IPS DF 6.9 (cell line): ENCODE measurements at regions not wholly inside any gene's neighbourhood (a gene's known extent, or its start where the extent isn't known, plus 50 kb on each side); places are given as distances from the start of the nearest gene placed in this dataset.

Source experiments
- DNase-seq: peaks from one replicate; pipeline ENCODE4 v3.0.0-alpha.2; 2013; ENCODE audit warnings: low read depth, low spot score
- H3K27ac ChIP-seq: one replicate; pipeline ENCODE4 v1.5.1; 2013; ENCODE audit warnings: low read length, control low read depth
- H3K27me3 ChIP-seq: 2 replicates; pipeline ENCODE4 v1.6.1; 2013; ENCODE audit warnings: mild to moderate bottlenecking, low read length; ENCODE audit not compliant: control insufficient read depth, insufficient read depth
- H3K36me3 ChIP-seq: 2 replicates; pipeline ENCODE4 v1.6.1; 2013; ENCODE audit warnings: low read length; ENCODE audit not compliant: control insufficient read depth, insufficient read depth
- H3K4me1 ChIP-seq: 2 replicates; pipeline ENCODE4 v1.6.1; 2013; ENCODE audit warnings: low read length; ENCODE audit not compliant: control insufficient read depth, insufficient read depth
- H3K4me3 ChIP-seq: 2 replicates; pipeline ENCODE4 v1.5.1; 2013; ENCODE audit warnings: mild to moderate bottlenecking, low read length
- H3K9me3 ChIP-seq: 2 replicates; pipeline ENCODE4 v1.6.1; 2013; ENCODE audit warnings: low read length, inconsistent platforms; ENCODE audit not compliant: control insufficient read depth, insufficient read depth
- WGBS: extraction: QIAGEN DNeasy Blood & Tissue Kit; methylation state at CpG from one replicate; pipeline ENCODE4 v1.1.7; 2013; ENCODE audit warnings: mixed read lengths, missing lambda C conversion rate; ENCODE audit not compliant: insufficient read length, insufficient coverage; 5-methylcytosine and 5-hydroxymethylcytosine counted together

DNA sequence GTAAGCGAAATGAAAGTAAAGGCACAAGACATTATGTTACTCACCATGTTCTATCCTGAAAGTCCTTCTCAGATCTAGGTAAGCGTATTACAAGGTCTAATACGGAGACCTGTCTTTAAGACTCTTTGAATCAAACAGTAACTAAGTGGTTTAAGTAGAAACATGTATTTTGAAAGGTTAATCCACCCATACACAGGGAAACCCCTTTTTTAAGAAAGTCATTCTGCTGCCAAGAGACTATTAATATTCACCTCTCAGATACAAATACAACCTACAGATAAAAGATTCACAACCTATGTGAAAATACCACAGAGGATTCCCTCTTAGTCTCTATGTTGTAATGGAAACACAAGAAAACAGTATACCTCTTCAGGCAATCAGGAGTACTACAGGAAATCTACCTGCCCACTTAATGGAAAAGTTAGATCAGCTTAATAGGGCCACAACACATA is 63.2 kb upstream of the TNIP3 start:
- no peak for DNase-seq
- no peak overlapping the region for H3K4me3 ChIP-seq
- H3K9me3 ChIP-seq = no peaks in the 10 kb centered on the region
- H3K27ac ChIP-seq = no peak overlapping the region
- H3K27me3 ChIP-seq = no peaks in the 10 kb centered on the region
- WGBS = no CpG with 5 or more reads among the region's 3 CpGs
- no peaks in the 10 kb centered on the region; the same call in 1 of the 2 replicates for H3K4me1 ChIP-seq
- no peaks in the 10 kb centered on the region for H3K36me3 ChIP-seq

DNA sequence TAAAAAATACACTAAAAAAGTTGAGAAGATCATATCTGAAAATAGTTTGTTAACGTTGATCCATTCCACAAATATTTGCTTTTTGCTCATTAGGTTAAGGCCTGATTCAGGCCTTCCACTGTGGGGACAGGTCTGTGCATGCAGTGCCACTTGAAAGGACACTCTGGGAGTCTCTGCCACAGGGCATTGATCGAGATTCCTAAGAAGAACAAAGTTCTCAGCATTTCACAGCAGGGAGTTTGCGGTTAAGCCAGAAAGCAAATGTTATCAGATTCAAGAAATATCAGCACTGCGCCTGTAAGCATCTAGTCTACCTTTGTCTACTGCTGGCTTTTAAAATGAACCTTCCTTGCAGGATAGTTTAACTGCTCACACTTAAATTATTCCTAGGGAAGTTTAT is 62.2 kb upstream of the TNIP3 start:
- H3K9me3 ChIP-seq = no peaks in the 10 kb centered on the region
- no peaks in the 10 kb centered on the region for H3K27me3 ChIP-seq
- no peak overlapping the region for H3K27ac ChIP-seq
- H3K4me3 ChIP-seq = no peak overlapping the region
- no peaks in the 10 kb centered on the region for H3K36me3 ChIP-seq
- H3K4me1 ChIP-seq = no peaks in the 10 kb centered on the region; the same call in 1 of the 2 replicates
- DNase-seq = no peak
- no CpG with 5 or more reads among the region's 4 CpGs for WGBS

DNA sequence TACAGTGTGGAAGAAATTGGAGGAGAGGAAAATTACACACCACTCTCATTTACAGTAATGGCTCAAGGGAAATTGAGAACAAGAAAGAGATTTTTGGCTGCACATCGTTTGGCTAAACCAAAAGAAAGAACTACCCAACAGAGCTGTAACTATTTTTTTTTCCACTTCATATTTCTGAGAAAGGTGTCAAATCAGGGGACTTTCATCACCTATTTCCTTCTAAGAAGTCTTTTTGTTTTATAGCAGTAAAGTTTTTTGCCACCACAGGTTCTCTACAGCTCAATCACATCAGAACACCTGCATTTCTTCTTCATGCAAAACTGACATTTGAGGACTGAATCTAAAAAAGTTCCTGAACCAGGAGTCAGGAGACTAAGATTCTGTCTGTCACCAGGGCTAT is 57.5 kb upstream of the TNIP3 start:
- Histone ChIP-seq H3K4me1 (no peaks in the 10 kb centered on the region; the same call in 1 of the 2 replicates), H3K4me3 (no peak overlapping the region), H3K36me3 (no peaks in the 10 kb centered on the region), H3K9me3 (no peaks in the 10 kb centered on the region), H3K27ac (no peak overlapping the region), H3K27me3 (no peaks in the 10 kb centered on the region)
- no peak for DNase-seq
- no CpG with 5 or more reads among the region's 1 CpG for WGBS

DNA sequence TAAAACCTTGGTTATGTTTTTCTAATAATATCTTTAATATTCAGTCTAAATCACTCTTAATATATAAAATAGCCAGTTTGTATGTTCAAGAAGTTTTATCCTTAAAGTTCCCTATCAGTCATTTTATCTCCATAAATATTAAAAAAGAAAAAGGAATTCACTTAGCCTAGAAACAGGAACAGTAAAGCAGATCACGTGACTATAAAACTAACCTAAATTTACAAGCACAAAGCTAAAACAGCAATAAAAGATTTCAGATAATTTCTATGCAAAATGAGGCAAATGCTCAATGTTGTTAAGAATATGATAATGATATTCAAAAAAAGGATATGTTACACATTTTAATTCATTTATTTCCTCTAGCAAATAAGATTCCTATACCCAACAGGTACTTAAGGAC is 57.1 kb upstream of the TNIP3 start:
- no peak overlapping the region for H3K4me3 ChIP-seq
- DNase-seq = no peak
- no CpG with 5 or more reads among the region's 1 CpG for WGBS
- no peaks in the 10 kb centered on the region for H3K9me3 ChIP-seq
- no peaks in the 10 kb centered on the region; the same call in 1 of the 2 replicates for H3K4me1 ChIP-seq
- H3K27me3 ChIP-seq = no peaks in the 10 kb centered on the region
- H3K36me3 ChIP-seq = no peaks in the 10 kb centered on the region
- no peak overlapping the region for H3K27ac ChIP-seq

DNA sequence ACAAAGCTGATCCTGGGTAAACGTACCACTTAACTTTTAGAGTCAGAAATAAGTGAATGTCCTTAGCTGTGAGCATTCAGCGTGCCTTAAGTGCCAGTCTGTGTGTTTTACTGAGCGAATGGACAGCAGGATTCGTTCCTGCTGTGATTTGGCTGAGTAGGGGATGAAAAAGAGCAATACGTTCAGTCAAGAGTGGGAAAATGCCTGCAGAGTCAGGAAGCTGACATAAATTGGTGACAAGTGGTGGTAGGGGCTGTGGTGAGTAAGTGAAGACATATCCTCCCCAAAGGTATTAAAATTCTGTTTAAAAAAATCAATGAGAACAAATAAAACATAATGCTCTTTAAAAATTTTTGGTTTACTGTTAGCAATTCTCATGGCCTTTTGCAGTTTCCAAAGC is 56.6 kb upstream of the TNIP3 start:
- Histone ChIP-seq H3K4me3 (no peak overlapping the region), H3K4me1 (no peaks in the 10 kb centered on the region; the same call in 1 of the 2 replicates), H3K27ac (no peak overlapping the region), H3K9me3 (no peaks in the 10 kb centered on the region), H3K36me3 (no peaks in the 10 kb centered on the region), H3K27me3 (no peaks in the 10 kb centered on the region)
- no CpG with 5 or more reads among the region's 5 CpGs for WGBS
- no peak for DNase-seq

DNA sequence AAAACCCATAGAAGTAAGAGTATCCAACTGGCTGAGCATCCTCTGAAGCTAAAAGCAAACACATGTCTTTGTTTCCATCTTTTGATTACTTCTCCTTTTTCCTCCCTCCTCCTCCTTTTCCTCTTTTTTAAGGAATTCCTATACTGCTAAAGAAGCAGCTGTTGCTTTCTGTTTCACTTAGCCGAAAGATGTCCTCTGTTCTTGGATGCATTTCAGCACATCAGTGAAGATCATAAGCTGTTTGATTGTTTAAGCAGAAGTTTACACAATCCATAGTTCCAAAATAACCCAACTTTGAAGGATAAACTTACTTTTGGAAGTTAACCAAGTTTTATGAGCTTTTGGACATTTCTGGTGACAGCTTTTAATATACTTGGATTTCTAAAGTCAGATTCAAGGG is 55.1 kb upstream of the TNIP3 start:
- no peak overlapping the region for H3K4me3 ChIP-seq
- no CpG with 5 or more reads among the region's 1 CpG for WGBS
- no peaks in the 10 kb centered on the region for H3K27me3 ChIP-seq
- no peaks in the 10 kb centered on the region; the same call in 1 of the 2 replicates for H3K4me1 ChIP-seq
- no peak for DNase-seq
- H3K9me3 ChIP-seq = no peaks in the 10 kb centered on the region
- H3K27ac ChIP-seq = no peak overlapping the region
- no peaks in the 10 kb centered on the region for H3K36me3 ChIP-seq

DNA sequence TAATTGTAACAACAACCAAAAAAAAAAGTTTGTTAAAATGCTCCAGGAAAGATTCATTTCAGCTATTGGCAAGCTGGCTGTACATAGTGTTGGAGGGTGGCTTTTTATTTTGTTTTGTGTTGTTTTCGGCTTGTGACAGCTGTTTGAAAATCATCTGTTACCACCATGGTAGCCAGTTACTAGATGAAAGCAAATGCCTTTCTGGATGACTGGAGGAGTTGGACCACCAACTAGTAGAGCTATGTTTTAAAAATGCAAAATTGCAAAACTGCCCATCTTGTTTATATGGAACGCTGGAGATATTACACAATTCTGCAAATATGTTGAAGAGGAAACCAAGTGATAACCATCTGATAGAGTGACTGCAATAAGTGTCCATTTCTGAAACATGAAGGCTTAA is 53.2 kb upstream of the TNIP3 start:
- no peaks in the 10 kb centered on the region for H3K9me3 ChIP-seq
- no peaks in the 10 kb centered on the region for H3K36me3 ChIP-seq
- WGBS = no CpG with 5 or more reads among the region's 2 CpGs

DNA sequence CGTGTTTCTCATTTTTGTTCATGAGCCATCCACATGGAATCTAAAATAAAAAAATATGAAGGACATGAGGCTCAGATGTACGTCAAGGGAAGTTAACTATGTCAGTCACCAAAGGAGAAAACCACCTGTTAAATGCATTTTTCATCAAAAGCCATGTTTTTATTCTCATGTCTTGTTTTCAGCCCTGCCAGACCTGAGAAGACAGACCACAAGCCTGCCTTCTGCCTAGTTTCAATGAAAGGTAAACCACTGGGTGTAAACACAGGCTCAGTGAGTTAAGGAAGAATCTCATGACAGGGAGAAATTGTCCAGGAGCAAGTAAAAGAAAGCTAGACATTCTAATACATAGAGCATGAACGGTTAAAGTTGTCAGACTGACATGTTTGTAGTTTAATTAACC is 52.3 kb upstream of the TNIP3 start:
- Histone ChIP-seq H3K9me3 (no peaks in the 10 kb centered on the region), H3K36me3 (no peaks in the 10 kb centered on the region), H3K27ac (no peak overlapping the region), H3K27me3 (no peaks in the 10 kb centered on the region), H3K4me1 (no peaks in the 10 kb centered on the region), H3K4me3 (no peak overlapping the region)
- no CpG with 5 or more reads among the region's 3 CpGs for WGBS
- DNase-seq = no peak

More for the DNA sequence above, 53.2 kb upstream of the TNIP3 start:
- Histone ChIP-seq H3K27me3 (no peaks in the 10 kb centered on the region), H3K27ac (no peak overlapping the region), H3K4me3 (no peak overlapping the region), H3K4me1 (no peaks in the 10 kb centered on the region)
- DNase-seq = no peak

DNA sequence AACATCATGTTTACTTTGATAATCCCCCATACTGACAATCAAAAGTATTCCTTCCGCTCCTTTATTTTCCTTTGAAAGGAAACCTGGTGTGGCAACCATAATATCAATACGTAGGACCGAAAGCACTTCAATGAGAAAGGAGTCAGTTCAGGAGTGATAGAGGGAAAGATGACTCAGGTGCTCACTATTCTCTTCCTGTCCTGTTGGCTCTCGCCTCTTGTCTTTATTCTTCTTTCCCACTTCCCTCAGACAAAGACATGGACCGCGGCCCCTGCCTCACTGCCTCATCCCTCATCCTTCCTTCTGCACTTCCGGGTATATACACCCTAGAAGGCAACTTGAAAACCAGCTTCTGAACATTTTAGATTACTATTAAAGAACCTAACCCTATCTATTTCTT is 49.8 kb upstream of the TNIP3 start:
- H3K36me3 ChIP-seq = no peaks in the 10 kb centered on the region
- no CpG with 5 or more reads among the region's 7 CpGs for WGBS
- H3K9me3 ChIP-seq = no peaks in the 10 kb centered on the region
- H3K4me1 ChIP-seq = no peaks in the 10 kb centered on the region
- H3K27me3 ChIP-seq = no peaks in the 10 kb centered on the region
- DNase-seq = no peak
- H3K4me3 ChIP-seq = no peak overlapping the region
- H3K27ac ChIP-seq = no peak overlapping the region
